NCI-H748 (cell line): ENCODE measurements at regions not wholly inside any gene's neighbourhood (a gene's known extent, or its start where the extent isn't known, plus 50 kb on each side); places are given as distances from the start of the nearest gene placed in this dataset.
"Not testable (repeated sequence)": the region's sequence is repeated elsewhere in the genome, so short reads cannot be mapped to it uniquely, and the experiment has no call there.

Experiments
- DNase-seq: peaks from one replicate; lab custom pipeline; 2025; ENCODE audit not compliant: unreplicated experiment; lab: John Stamatoyannopoulos, UW

DNA sequence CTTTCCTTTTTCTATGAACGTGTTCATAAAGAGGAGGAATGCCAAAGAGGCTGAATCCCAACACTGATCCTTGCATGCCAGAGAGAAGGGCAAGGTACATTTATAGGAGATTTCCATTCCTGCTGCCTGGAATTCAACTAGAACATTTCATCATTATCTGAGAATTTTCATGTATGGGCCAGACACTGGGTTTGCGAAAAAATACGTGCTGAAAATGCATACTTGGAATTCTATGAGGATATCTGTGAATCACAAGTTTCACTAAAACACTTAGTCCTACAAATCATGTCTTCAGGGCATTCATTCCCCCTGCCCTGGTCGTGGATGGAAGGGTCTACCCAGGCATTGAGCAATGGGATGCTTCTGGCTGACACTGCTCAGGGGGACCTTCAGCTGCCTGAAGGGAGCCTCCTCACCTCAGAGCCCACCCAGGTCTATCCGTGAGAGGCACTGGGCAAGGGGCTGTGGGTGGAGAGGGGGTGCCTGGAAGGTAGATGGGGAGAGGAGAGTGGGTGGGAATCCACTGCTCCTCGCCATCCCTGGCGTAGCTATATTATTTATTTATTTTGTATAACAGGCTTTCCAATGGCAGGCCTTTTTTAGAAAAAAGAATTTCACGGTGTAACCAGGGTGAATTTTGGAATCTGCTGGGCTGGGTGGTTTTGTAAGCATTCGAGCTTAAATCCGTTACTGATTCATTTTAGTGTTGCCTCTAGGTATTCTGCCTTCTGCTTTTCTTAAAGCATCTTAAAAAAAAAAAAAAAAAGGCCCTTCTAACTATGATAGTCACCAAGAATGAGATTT lies 560.6 kb upstream of the ID2 start:
- no peak for DNase-seq

DNA sequence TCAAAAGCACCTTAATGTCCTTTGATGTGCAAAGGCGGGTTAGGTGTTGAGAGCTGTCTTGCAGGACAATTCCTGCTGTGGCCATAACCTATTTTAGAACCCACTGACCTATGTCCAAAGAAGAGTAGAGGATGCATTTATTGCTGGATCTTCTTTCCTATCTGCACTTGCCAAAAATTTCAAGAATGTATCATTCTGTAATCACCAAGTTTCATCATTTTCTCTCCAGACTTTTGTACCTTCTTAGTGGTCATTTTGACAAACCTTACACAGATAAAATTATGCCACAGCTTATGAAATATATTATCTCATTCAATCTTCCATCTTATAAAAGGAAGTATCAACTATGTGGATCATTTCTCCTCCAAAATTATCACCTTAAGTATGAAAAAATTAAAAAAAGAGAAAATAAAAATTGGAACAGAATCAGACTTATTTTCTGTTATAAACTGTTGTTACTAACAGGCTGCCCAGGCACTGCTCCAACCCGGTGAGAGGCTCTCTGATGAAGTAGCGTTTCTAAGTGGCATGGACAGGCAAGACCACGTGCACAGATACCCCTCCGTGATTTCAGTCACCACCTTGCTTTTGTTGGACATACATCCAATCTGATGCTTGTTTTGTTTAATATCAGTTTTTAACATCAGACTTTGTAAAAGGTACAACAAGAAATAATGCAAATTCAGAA lies 559.9 kb upstream of the ID2 start:
- no peak for DNase-seq

DNA sequence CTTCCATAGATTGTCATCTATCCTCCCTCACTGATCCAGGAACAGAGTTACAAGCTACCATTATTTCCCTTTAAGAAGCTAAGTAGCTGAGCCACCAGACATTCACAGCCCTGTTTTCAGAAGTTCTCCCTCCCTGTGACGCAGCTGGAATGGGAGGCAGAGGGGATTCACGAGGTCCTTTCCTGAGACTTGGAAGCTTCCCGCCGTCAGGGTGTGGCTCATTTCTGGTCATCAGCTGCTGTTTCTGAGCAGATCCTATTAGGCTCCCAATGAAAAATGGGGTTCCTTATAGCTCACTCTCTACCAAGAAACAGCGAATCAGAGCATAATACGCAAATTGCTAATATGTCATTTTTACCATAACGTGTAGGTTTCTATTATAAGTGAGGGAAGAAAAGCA lies 559.3 kb upstream of the ID2 start:
- peak; percentile 19 for DNase-seq

DNA sequence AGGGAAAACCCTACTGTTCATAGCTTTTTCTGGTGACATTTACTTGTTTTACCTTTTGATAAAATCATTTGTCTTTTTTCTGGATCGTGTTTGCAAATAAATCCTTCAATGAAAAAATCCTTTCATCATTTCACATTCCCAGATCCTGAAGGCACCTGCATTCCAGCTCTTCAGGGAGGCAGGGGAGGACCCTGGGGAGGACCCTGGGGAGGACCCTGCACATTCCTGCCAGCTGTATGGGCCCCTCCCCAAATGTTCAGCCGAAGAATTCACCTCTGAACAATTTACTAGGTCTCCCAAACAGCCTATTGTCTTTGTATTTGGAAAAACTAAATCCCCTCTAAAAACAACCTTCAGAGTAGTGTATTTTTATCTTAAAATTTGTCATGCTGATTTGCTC lies 558.4 kb upstream of the ID2 start:
- no peak for DNase-seq

DNA sequence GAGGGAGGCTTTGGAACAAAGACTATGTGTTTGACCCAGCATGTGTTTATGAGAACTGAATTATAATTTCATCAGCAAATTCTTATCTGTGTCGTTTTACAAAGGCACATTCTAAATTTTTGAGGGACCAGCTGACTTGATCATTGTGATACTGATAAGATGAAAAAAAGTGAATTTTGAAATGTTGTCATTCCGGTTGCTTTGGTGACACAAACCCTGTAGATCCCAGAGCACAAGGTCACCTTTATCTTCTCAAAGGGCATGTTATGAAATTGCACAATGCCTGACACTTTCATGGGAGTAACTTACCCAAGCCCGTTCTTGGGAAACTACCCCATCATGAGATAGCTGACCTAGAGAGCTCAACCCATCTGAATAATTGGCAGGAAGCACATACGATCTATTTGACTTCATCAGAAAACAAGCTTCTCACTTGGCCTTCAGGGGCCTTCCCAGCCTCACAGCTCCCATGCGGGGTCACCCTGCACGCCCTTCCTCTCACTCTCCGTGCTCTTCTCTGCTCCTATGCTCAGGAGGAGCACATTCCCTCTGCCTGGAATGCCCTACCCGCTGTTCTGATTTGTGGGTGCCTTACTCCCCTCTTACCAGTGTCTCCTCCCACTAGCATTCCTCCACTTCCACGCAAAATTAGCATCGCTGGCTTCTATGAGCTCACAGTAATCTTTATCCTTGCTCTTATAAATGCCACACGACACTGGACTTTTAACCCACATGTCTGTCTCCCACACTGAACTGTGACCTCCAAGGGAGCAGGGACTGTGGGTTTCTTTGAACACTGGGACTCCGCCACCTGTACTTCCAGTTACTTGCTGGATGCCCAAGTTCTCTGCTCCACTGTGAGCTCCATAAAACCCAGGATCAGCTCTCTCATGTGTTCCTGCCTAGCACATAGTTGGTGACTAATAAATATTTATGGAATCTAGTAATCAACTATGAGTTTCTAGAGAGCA lies 555.8 kb upstream of the ID2 start:
- no peak for DNase-seq

DNA sequence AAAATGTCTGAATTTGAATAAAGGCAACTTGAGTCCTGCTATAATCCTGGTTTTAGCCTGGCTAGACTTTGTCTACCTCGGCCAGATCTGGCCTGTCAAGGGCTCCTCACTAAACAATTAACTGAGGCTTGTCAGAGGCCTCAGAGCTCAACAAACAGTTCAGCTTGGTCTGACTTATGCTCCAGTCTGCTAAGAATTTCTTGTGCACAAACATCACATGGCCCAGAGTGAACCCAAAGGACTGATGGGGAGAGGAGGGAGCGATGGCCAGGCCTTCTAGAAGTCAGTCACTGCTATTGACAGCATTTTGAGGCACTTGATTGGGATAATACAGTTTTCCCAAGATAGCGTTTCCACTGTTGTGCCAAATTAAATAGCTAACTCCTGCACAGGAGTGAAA lies 555.1 kb upstream of the ID2 start:
- DNase-seq = no peak

DNA sequence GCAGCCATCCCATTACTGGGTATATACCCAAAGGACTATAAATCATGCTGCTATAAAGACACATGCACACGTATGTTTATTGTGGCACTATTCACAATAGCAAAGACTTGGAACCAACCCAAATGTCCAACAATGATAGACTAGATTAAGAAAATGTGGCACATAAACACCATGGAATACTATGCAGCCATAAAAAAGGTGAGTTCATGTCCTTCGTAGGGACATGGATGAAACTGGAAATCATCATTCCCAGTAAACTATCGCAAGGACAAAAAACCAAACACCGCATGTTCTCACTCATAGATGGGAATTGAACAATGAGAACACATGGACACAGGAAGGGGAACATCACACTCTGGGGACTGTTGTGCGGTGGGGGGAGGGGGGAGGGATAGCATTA lies 550.4 kb upstream of the ID2 start:
- DNase-seq = not testable (repeated sequence)

DNA sequence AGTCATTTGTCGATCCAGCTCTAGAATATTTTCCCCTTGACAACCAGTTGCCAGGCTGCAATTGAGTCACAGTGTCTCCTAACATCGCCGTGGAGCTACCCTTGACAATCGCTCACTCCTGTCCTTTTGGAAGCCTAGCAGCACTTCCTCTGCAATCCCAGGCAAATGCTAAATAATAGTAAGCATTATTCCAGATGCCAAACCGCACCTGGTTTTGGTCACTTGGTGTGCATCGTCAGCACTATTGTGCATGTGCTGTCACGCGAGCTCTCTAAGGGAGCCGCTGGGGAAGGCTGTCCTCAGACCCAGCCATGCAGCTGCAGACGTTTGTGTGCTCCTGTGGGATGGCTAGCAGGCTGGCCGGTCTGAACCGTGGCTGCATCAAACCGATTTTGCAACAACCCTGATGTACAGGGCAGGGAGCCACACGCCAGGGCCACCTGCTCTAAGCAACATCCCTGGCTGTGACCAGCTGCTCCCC lies 549.5 kb upstream of the ID2 start:
- DNase-seq = peak; percentile 85

DNA sequence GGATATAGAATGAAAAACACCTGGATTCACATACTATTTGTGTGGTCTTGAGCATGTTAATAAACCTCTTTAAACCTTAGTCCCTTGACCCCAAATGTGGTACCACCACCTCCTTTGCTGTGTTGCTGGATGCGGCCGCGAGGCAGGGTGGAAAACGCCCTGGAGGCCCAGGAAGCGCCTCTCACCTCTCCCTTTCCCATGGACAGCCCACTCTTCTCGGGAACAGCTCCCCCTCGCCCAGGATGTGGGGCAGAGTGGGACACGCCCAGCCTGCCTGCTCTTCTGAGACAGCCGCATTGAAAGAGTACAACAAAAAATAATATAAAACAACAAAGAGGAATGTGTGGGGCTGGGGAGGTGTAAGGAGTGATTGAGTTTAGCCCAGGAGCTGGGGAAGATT lies 549.0 kb upstream of the ID2 start:
- peak; percentile 76 for DNase-seq

DNA sequence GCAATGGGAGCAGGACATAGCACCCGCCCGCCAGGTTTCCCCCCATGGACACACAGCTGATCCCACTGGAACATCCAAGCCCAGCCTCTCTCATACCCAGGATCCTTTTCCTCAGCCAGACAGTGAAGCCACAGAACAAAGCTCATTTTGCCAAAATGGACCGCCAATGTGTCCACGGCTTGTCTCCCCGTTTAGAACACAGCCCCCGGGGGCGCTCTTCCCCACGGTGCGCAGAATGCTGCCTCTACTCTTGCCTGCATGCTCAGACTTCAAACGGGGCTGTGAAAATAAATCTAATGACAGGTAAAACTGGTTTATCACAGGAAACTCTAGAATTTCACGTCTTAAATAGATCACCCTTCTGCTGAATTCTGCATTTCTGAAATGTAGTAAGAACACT lies 548.5 kb upstream of the ID2 start:
- peak; percentile 54 for DNase-seq

DNA sequence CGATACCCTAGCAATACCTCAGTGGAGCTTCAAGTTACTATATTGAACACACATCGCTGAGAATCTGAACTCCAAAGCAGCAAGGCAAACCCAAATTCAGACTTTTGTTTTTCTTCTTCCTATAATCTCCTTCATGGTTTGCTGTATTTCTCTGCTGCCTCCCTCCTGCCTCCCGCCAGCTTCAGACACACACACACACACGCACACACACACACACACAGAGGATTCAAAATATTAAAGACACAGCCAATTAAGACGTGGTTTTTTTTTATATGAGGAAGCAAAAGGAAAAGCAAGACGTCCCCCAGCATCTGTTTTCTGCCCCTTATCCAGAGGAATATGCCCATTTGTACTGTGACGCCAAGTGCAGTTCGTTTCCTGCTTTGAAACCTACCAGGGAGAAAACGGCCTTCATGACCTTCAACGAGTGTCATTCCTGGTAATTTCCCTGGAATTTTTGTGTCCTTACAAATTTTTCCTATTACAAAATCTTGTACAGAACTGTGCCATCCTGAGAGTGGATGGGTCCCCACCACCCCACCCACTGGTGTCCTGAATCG lies 547.9 kb upstream of the ID2 start:
- peak; percentile 75 for DNase-seq

DNA sequence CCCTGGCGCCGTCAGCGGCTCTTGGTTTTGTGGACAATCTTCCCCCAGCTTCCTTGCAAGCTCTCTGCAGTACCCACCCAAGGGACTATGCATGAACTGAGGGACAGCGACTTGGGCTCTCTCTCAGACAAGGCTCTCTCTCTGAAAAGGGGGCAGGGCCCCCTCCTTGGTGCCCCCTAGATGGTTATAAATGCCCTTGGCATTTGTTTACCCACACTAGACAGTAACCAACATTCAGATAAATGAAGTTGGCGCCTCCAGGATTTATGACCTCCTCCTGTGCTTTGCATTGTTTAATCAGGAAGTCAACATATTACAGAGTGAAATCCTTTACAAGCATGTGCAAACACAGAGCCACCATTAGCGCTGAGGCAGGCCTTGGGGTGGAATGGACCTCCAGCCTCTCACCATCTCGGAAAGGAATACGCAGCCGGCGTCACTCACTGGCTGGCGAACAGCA lies 547.4 kb upstream of the ID2 start:
- DNase-seq = peak; percentile 98

DNA sequence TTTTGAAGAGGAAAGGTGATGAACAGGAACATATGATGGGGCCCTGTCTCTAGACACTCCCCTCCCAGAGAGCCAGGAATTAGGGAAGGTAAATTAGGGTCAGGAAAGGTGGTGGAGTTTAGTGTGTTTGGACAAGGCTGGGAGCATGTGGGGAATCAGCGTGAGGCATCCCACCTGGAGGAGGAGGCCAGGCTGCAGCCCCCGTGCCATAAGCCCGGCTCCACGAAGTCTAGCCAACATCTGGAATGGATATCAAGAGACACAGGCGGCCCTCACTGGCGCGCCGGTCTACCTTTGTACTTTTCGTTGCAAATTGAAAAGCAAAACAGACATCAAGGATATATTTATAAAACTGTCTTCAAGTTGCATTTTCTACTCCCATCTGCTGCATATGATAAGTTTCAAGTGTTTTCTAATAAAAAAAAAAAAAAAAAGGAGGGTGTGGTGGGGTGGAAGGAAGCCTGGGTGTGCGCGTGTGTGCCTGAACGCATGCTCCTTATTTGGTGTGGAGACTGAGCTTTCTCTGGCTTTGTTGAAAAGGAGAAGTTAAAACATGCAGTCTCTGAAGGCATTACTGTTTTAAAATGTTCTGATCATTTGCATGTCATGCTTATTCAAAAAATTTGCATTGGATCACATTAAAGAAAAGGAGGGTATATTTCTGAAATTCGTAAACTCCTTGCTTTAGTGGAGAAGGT lies 546.7 kb upstream of the ID2 start:
- peak; percentile 97 for DNase-seq

DNA sequence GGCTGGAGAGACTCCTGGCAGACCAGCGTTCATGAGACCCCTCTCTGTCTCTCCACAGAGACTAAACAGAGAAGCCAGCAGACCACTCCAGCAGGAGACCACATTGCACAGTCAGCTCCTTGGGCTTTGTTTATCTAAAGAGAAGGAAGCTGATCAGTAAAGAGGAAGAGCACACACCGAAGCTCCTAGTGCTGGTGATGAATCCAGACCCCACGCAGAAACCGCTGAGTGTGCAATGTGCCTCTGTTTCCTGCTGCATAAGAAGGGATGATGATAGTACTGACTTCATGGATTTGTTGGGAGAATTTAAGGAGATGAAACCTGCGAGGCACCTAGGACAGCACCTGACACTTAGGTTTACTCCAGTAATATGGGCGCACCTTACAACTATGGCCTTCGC lies 544.1 kb upstream of the ID2 start:
- DNase-seq = no peak

DNA sequence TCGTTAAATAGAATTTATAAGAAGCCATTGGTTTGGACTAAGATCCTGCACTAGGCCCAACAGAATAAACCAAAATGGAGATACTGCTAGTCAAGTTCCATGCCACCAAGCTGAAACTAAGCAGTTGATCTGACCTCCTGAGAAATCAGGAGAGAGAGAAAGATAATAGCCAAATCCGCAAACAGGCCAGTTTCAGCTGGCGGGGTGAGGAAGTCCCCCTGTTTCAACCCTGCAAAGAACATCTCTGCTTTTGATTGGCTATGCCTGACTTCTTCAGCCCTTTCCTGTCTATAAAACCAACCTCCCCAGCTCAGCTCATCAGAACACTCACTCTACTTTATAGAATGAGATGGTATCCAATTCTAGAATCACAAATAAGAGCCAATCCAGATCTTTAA lies 543.3 kb upstream of the ID2 start:
- no peak for DNase-seq

DNA sequence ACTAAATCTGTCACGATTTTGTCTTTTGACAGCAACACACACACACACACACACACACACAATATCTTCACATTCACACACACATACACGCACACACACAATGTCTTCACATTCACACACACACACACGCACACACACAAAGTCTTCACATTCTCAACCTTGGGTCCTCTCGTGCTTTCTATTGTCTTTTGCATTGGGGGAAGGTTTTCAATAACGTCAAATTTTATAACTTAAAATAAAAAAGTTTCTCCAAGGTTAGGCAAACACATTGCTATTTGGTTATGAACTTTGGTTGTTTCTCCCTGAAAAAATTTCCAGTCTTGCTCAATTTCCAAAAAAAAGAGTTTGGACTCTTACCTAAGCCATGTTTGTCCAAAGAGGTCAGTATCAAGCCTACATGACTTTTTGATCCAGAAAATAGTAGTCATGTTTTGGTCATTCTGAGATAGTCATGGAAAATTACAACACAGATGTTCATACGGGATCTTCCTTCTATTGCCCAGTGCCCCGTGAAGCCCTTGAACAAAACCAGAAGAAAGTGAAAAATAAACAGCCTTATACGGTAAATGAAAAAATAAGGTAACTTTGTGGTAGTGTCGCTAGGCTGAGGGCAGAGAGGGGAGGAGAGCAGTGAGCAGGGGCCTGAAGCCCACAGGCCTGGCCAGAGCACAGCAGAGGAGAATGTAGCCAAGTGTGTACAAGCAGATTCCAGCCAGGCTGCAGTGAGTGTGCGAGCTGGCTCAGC lies 542.8 kb upstream of the ID2 start:
- DNase-seq = no peak

DNA sequence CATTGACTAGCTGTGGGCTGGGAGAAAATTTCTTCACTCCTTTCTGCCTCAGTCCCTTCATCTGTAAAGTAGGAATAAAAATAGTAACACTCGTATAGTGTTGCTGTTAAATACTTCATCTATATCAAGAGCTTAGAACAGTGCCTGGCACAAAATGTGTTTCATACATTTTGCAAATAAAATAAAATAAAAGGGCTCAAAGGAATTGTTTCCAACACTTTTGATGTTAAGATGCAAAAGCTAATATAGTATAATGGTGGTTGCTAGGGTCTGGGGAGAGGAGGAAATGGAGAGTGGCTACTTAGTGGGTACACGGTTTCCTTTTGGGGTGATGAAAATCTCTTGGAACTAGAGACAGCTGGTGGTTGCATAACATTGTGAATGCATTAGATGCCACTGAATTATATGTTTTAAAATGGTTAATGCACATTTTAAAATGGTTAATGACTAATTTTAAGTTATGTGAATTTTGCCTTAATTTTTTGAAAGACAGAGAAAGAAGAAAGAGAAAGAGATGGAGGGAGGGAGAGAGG lies 542.1 kb upstream of the ID2 start:
- no peak for DNase-seq

DNA sequence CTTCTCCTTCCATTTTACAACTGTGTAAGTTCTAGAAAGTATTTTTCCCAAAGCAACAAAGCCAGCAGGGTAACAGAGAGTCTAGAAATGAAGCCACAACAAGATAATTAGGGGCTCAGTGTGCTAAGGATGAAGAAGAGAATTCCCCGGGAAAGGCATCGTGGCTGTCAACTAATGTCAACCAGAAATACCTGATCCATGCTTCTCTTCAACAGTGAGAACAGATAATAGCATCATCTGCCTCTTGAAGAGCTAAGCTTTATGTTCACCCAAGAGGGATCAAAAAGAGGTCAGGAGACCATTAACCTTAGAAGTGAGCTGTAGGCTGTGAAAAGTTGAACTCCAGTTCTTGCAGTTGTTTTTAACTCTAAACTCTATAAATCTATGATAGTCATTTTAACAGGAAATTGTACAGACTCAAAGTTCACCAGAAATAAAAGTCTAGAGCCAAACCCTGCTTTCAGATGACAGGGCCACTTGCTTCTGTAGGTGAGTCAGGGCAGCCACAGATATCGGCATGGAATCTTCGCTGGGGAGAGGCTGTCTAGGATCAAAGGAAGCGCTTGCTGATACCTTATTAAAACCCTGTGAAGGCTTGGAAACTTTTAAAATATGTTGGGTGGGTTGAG lies 540.7 kb upstream of the ID2 start:
- DNase-seq = no peak

DNA sequence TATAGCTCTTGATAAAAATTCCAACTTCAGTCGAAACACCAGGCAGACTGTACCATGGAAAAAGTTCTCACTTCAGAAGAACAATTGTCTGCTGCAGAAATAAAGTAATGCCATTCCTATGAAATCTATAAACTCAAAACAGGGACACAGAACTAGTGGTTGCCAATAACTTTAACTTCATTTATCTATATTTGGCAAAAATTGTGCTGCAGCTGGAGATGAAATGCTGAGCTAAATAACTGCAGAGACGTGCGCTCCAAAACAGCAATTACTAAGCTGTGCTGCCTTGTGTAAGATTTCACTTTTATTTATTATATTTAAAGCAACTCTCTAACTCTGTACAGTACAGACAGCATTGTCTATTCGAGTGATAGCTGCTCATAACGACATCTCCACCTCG lies 540.1 kb upstream of the ID2 start:
- DNase-seq = no peak
